HG03520 (cell line): ENCODE measurements at regions not wholly inside any gene's neighbourhood (a gene's known extent, or its start where the extent isn't known, plus 50 kb on each side); places are given as distances from the start of the nearest gene placed in this dataset.
"Not testable (repeated sequence)": the region's sequence is repeated elsewhere in the genome, so short reads cannot be mapped to it uniquely, and the experiment has no call there.

Experiments
- ATAC-seq: cut with Tn5 transposase; IDR thresholded peaks from one replicate; pipeline ENCODE4 v1.9.1; 2021; ENCODE audit warnings: mild to moderate bottlenecking, moderate library complexity; ENCODE audit not compliant: unreplicated experiment

- no peak for ATAC-seq
Observed at GRCh38 chr5:91927439-91927838, 544.3 kb upstream of the ARRDC3 start.

- no peak for ATAC-seq
Observed at GRCh38 chr5:91925249-91925648, 542.1 kb upstream of the ARRDC3 start.

DNA sequence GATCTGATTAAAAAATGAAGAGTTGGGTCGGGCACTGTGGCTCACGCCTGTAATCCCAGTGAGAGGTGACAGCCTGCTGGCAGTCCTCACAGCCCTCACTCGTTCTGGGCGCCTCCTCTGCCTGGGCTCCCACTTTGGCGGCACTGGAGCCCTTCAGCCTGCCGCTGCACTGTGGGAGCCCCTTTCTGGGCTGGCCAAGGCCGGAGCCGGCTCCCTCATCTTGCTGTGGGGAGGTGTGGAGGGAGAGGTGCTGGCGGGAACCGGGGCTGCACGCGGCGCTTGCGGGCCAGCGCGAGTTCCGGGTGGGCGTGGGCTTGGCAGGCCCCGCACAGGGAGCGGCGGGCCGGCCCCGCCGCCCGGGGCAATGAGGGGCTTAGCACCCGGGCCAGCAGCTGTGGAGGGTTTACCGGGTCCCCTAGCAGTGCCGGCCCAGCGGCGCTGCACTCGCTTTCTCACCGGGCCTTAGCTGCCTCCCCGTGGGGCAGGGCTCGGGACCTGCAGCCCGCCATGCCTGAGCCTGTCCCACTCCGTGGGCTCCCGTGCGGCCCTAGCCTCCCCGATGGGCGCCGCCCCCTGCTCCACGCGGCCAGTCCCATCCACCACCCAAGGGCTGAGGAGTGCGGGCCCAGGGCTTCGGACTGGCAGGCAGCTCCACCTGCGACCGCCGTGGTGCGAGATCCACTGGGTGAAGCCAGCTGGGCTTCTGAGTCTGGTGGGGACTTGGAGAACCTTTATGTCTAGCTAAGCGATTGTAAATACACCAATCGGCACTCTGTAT lies 534.1 kb upstream of the ARRDC3 start:
- ATAC-seq, result not testable (repeated sequence)

DNA sequence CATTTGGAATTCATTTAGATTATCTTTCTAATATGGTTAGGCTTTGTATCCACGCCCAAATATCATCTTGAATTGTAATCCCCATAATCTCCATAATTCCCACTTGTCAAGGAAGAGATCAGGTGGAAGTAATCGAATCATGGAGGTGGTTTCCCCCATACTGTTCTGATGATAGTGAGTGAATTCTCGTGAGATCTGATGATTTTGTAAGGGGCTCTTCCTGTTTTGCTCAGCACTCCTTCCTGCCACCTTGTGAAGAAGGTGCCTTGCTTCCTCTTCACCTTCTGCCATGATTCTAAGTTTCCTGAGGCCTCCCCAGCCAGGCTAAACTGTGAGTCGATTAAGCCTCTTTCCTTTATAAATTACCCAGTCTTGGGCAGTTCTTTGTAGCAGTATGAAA lies 527.5 kb upstream of the ARRDC3 start:
- no peak for ATAC-seq

DNA sequence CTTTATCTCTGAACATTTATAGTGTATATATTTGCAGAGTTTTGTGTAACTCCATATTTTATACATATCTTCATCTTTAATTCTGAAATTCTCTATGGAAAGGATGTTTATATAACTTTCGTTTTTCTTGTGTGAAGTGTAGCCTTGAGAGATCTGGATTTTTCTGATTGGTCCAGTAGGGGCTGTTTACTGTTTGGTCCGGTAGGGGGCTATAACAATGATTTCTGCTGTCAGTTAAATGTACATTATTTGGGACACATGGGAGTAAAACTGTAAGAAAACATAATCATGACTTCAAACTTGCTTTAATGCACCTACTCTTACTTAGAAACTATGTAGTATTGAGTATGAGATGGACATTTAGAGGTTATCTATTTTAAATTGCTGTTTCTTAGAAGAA lies 527.1 kb upstream of the ARRDC3 start:
- no peak for ATAC-seq

DNA sequence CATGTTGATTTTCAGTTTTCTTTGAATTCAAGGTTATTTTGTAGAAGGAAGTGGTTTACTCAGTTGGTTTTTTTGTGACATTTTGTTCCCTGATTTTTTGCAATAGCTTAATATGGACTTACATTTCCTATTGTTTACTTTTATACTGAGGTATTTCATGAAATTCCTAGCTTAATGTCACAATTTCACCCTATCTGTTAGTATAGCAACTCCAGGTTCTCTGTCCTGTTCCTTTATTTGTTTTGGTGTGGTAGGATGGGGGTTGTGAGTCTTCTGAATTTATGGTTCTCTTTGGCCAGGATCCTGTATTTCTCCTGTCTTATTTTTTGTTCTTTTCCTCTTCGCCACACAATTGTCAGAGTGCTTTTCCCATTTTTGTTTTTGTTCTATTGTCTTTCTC lies 523.4 kb upstream of the ARRDC3 start:
- no peak for ATAC-seq

DNA sequence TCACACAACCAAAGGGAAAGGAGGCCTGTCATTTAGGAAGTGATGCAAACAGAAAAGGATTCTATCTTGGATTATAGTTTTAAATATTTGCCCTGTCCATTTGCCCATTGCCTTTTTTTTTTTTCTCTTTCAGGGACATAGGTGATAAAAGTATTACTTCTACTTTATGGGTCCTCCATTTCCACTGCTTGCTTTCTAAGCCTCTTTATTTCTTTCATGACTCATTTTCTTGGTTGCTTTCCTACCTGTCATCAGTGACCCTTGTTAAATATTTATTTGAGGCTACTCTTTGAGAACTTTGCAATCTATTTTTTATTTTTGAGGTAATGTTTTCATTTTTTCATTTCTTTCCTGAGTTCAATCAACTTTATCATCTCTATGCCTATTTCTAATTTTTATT lies 522.9 kb upstream of the ARRDC3 start:
- ATAC-seq, result no peak

DNA sequence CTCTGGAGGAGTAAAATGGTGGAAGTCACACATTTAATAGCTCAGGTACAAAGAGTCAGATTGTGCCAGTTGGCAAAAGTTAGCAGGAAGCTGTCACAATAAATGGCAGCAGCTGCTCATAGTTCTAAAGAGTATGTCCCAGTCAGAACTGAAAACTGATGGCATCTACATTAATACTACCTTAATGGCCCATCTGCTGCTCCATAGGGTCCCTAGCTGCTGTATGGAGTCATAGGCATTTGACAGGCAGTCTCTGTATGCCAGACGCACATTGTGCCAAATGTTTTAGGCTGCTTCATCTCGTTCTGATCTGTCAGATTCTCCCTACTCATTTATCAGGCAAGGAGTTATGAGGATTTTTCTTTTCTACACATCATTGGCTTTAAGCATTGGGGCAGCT lies 515.8 kb upstream of the ARRDC3 start:
- no peak for ATAC-seq

DNA sequence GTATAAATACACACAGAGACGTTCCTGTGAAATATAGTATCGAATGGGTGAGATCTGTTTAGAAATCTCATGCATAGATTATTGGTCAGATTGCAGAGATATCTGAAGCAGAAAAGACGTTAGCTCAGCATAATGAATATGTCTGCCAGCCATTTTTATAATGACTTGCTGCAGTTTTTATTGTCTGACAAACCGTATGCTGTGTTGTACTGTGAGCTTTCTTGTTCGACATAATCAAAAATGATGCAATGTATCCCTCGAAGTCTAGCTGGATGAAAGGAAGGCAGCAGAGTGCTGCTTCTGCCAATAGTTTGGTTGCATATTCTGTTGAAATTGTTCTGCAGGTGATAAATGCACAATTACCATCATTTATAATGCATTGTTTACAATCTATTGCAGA lies 514.9 kb upstream of the ARRDC3 start:
- ATAC-seq, result no peak

- ATAC-seq, result no peak
Observed at GRCh38 chr5:91888810-91889209, 505.7 kb upstream of the ARRDC3 start.

GRCh38 chr5:91885291-91886265 lies 502.5 kb upstream of the ARRDC3 start:
- ATAC-seq, result no peak

GRCh38 chr5:91884036-91884435 lies 500.9 kb upstream of the ARRDC3 start:
- no peak for ATAC-seq

- no peak for ATAC-seq
Observed at GRCh38 chr5:91875196-91875779, 492.2 kb upstream of the ARRDC3 start.

DNA sequence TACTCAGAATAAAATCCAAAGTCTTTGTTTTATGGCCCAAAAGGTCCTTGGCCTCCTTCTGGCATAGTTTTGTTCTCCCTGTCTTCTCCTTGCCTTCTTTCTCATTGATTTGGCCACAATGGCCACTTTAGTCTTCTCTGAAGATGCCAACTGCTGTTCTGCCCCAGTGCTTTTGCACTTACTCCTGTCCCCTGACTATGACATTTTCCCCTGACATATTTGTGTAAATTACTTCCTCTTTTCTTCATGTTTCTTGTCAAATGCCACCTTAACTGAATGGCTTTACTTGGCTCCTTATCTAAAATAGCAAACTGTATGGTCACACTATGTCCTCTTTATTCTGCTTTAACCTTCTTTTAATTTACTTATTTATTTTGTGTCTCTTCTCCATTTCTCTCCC lies 484.7 kb upstream of the ARRDC3 start:
- no peak for ATAC-seq

- ATAC-seq, result no peak
Observed at GRCh38 chr5:91865915-91866314, 482.8 kb upstream of the ARRDC3 start.

- ATAC-seq, result no peak
Observed at GRCh38 chr5:91864962-91865361, 481.8 kb upstream of the ARRDC3 start.

- ATAC-seq, result no peak
Observed at GRCh38 chr5:91851670-91852069, 468.6 kb upstream of the ARRDC3 start.

DNA sequence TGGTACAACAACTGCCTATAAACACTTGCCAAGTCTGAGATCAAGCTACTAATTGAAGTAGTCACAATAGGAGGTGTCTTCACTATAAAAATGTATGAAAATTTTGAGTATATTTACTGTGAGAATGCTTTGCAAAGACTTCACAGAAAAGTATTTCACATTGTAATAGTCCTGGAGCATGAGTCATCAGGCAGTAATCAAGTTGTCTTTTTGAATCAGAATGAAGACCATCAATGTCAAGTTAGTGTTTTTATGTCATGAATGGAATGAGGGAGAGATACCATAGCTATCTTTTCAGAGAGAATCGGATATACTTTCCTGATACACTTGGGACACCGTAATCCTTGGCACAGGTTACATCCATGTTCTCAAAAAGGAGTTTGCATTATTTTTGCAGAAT lies 466.9 kb upstream of the ARRDC3 start:
- ATAC-seq, result no peak

DNA sequence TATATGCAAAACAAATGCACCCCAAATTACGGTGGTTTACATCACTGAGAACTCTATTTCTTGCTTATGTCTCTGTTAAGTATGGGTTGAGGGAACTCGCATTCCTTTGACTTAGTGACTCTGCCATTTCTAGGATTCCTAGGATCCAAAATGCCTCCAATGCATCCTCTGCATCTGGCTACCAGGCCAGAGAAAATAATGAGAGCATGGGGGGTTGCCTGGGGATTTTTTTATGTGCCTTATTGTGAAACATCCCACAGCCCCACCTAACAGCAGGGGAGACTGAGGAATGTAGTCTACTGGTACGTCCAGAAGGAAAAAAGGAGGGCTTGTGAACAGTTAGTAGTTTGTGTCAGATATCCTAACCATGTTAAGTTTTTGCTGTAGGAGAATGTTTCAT lies 466.0 kb upstream of the ARRDC3 start:
- ATAC-seq, result no peak

GRCh38 chr5:91848453-91848852 lies 465.3 kb upstream of the ARRDC3 start:
- no peak for ATAC-seq

DNA sequence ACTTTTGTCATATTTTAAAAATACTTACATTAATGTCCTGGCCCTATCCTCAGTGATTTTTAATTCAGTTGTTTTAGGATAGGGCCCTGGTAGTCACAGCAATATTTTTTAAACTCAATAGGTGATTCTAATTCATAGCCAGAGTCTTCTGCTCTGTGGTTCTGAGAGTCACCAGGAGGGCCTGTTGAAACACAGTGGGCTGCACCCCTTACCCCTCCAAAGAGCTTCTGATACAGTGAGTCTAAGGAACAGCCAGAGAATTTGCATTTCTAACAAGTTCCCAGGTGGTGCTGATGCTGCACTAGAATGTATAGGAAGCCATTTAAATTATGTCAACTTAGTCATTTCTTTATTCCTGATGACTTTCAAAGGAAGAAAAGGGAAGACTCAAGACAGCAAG lies 458.3 kb upstream of the ARRDC3 start:
- no peak for ATAC-seq

DNA sequence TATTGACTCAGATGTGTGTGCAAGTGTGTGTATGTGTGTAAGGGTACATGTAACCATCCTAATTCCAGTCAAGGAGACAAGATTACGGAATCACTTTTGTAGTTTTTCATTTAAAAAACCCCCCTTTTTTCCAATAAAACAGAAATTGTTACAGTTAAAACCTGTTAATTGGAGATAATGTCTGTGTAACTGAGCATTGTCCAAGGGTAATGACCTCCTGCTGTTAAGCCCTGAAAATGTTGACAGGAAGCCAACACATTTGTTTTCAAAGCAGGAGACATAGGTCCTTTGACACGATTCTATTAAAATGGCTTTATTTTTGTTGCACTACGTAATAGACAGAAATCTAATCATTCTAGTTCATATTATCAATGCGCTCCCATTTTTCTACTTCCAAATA lies 457.3 kb upstream of the ARRDC3 start:
- no peak for ATAC-seq
